ENCODE measurements at regions not wholly inside any gene's neighbourhood (a gene's known extent, or its start where the extent isn't known, plus 50 kb on each side); places are given as distances from the start of the nearest gene placed in this dataset.
"Not testable (repeated sequence)": the region's sequence is repeated elsewhere in the genome, so short reads cannot be mapped to it uniquely, and the experiment has no call there.

GRCh38 chr11:3583476-3583875 lies 58.3 kb downstream of the ART5 start:
- not testable (repeated sequence) for H3K4me3 ChIP-seq (ENCODE audit: low read depth in 1 of 2, low read length in 2 of 2); H3K9me3 ChIP-seq (ENCODE audit: control insufficient read depth in 1 of 2, low read length in 2 of 2); H3K27me3 ChIP-seq (ENCODE audit: low read depth, low read length); H3K4me1 ChIP-seq (ENCODE audit: control insufficient read depth in 1 of 2, insufficient read depth in 2 of 2, low read length in 2 of 2); H3K27ac ChIP-seq (ENCODE audit: low read length); H3K36me3 ChIP-seq (ENCODE audit: control insufficient read depth in 1 of 2, insufficient read depth in 2 of 2, low read length in 2 of 2)

DNA sequence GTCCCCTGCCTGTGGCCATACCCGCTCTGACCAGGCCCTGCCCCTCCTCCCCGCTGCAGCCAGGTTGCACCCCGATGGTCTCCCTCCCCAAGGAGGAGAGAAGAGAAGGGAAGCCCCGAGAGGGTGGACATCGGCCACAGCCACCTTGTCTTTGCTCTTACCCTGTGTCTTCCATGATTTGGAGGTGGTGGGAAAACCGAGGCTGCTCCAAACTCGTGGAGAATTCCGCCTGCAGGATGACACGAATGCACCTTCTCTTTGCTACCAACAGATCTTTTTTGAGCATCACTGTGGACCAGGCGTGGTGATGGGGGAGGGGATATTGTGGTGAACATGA lies 60.4 kb downstream of the ART5 start:
- not testable (repeated sequence) for H3K27ac ChIP-seq (ENCODE audit: low read length); H3K36me3 ChIP-seq (ENCODE audit: control insufficient read depth in 1 of 2, insufficient read depth in 2 of 2, low read length in 2 of 2); H3K4me3 ChIP-seq (ENCODE audit: low read depth in 1 of 2, low read length in 2 of 2); H3K4me1 ChIP-seq (ENCODE audit: control insufficient read depth in 1 of 2, insufficient read depth in 2 of 2, low read length in 2 of 2); H3K9me3 ChIP-seq (ENCODE audit: control insufficient read depth in 1 of 2, low read length in 2 of 2); H3K27me3 ChIP-seq (ENCODE audit: low read depth, low read length)

GRCh38 chr11:3580487-3581388 lies 61.1 kb downstream of the ART5 start:
- H3K4me1 ChIP-seq (ENCODE audit: control insufficient read depth in 1 of 2, insufficient read depth in 2 of 2, low read length in 2 of 2); H3K27ac ChIP-seq (ENCODE audit: low read length); H3K36me3 ChIP-seq (ENCODE audit: control insufficient read depth in 1 of 2, insufficient read depth in 2 of 2, low read length in 2 of 2); H3K27me3 ChIP-seq (ENCODE audit: low read depth, low read length); H3K9me3 ChIP-seq (ENCODE audit: control insufficient read depth in 1 of 2, low read length in 2 of 2): not testable (repeated sequence)
- peak overlapping the region in 1 of 2 donors; percentile 53 for H3K4me3 ChIP-seq (ENCODE audit: low read depth in 1 of 2, low read length in 2 of 2)

- H3K27ac ChIP-seq (ENCODE audit: low read length); H3K9me3 ChIP-seq (ENCODE audit: control insufficient read depth in 1 of 2, low read length in 2 of 2); H3K36me3 ChIP-seq (ENCODE audit: control insufficient read depth in 1 of 2, insufficient read depth in 2 of 2, low read length in 2 of 2); H3K27me3 ChIP-seq (ENCODE audit: low read depth, low read length); H3K4me3 ChIP-seq (ENCODE audit: low read depth in 1 of 2, low read length in 2 of 2); H3K4me1 ChIP-seq (ENCODE audit: control insufficient read depth in 1 of 2, insufficient read depth in 2 of 2, low read length in 2 of 2): not testable (repeated sequence)
These were observed 62.0 kb downstream of the ART5 start for GRCh38 chr11:3579600-3580459.

DNA sequence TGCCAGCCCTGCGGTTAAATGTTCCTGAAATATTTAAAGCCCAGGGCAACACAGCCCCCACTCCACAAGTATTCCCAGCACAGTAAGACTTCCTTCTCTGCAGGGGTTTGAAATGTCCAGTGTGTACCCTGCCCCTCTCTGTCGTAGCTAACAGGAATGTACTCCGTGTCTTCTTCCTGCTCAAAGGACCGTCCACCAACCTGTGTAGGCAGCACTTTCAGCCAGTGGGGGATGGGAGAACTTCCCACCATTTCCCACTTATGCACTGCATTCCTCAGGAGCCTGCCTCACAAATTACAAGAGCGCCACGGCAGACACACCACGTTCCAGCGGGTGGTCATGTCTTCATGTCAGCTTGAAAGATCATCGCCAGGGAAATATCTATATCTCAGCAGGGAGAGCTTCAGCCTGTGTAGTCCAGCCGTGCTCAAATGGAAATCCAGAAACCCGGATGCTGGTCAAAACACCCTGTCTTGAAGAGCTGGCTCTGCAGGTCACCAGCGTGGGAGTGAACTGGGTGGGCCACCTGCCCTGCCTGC lies 65.7 kb downstream of the ART5 start:
- H3K4me1 ChIP-seq (ENCODE audit: control insufficient read depth in 1 of 2, insufficient read depth in 2 of 2, low read length in 2 of 2); H3K4me3 ChIP-seq (ENCODE audit: low read depth in 1 of 2, low read length in 2 of 2); H3K9me3 ChIP-seq (ENCODE audit: control insufficient read depth in 1 of 2, low read length in 2 of 2); H3K36me3 ChIP-seq (ENCODE audit: control insufficient read depth in 1 of 2, insufficient read depth in 2 of 2, low read length in 2 of 2); H3K27ac ChIP-seq (ENCODE audit: low read length); H3K27me3 ChIP-seq (ENCODE audit: low read depth, low read length): not testable (repeated sequence)

- not testable (repeated sequence) for H3K27ac ChIP-seq (ENCODE audit: low read length); H3K27me3 ChIP-seq (ENCODE audit: low read depth, low read length); H3K9me3 ChIP-seq (ENCODE audit: control insufficient read depth in 1 of 2, low read length in 2 of 2); H3K4me3 ChIP-seq (ENCODE audit: low read depth in 1 of 2, low read length in 2 of 2); H3K36me3 ChIP-seq (ENCODE audit: control insufficient read depth in 1 of 2, insufficient read depth in 2 of 2, low read length in 2 of 2); H3K4me1 ChIP-seq (ENCODE audit: control insufficient read depth in 1 of 2, insufficient read depth in 2 of 2, low read length in 2 of 2)
These were observed 68.7 kb downstream of the ART5 start for GRCh38 chr11:3572976-3573647.

- not testable (repeated sequence) for H3K4me1 ChIP-seq (ENCODE audit: control insufficient read depth in 1 of 2, insufficient read depth in 2 of 2, low read length in 2 of 2); H3K27ac ChIP-seq (ENCODE audit: low read length); H3K27me3 ChIP-seq (ENCODE audit: low read depth, low read length); H3K36me3 ChIP-seq (ENCODE audit: control insufficient read depth in 1 of 2, insufficient read depth in 2 of 2, low read length in 2 of 2); H3K4me3 ChIP-seq (ENCODE audit: low read depth in 1 of 2, low read length in 2 of 2); H3K9me3 ChIP-seq (ENCODE audit: control insufficient read depth in 1 of 2, low read length in 2 of 2)
These were observed 70.0 kb downstream of the ART5 start for GRCh38 chr11:3571752-3572151.

DNA sequence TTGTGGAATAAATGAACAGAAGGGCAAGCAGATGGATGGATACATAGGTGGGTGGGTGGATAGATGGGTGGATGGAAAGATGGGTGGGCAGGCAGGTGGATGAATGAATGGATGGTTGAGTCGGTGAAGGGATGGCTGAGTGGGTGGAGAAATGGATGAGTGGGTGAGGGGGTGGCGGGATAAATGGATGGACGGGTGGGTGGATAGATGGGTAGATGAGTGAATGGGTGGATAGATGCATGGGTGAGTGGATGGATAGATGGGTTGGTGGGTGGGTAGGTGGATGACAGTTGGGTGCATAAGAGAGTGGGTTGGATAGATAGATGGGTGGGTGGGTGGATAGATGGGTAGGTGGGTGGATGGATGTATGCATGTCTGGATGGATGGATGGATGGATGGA lies 76.0 kb downstream of the ART5 start:
- H3K4me3 ChIP-seq (ENCODE audit: low read depth in 1 of 2, low read length in 2 of 2); H3K27me3 ChIP-seq (ENCODE audit: low read depth, low read length); H3K36me3 ChIP-seq (ENCODE audit: control insufficient read depth in 1 of 2, insufficient read depth in 2 of 2, low read length in 2 of 2); H3K9me3 ChIP-seq (ENCODE audit: control insufficient read depth in 1 of 2, low read length in 2 of 2); H3K27ac ChIP-seq (ENCODE audit: low read length); H3K4me1 ChIP-seq (ENCODE audit: control insufficient read depth in 1 of 2, insufficient read depth in 2 of 2, low read length in 2 of 2): not testable (repeated sequence)

GRCh38 chr11:3564383-3564782 lies 77.4 kb downstream of the ART5 start:
- H3K27ac ChIP-seq (ENCODE audit: low read length); H3K27me3 ChIP-seq (ENCODE audit: low read depth, low read length); H3K4me3 ChIP-seq (ENCODE audit: low read depth in 1 of 2, low read length in 2 of 2); H3K9me3 ChIP-seq (ENCODE audit: control insufficient read depth in 1 of 2, low read length in 2 of 2); H3K4me1 ChIP-seq (ENCODE audit: control insufficient read depth in 1 of 2, insufficient read depth in 2 of 2, low read length in 2 of 2); H3K36me3 ChIP-seq (ENCODE audit: control insufficient read depth in 1 of 2, insufficient read depth in 2 of 2, low read length in 2 of 2): not testable (repeated sequence)

- H3K27ac ChIP-seq (ENCODE audit: low read length), result not testable (repeated sequence)
These were observed 87.2 kb downstream of the ART5 start for GRCh38 chr11:3554621-3555020.

DNA sequence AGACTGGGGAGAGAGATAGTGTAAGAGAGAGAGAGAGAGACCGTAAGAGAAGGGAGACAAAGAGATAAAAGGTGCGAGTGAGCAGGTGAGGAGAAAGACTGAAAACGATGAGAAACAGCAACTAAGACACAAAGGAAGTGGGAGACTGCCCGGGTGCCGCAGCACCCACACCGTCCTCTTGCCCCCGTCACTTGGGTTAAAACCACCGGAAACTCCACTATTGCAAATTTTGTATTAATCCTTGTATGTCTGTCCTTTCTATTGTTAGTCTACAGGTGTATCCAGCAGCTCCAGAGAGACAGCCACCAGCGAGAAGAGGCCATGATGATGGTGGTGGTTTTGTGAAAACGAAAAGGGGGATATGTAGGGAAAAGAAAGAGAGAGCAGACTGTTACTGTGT lies 96.8 kb downstream of the ART5 start:
- H3K9me3 ChIP-seq (ENCODE audit: control insufficient read depth in 1 of 2, low read length in 2 of 2); H3K4me1 ChIP-seq (ENCODE audit: control insufficient read depth in 1 of 2, insufficient read depth in 2 of 2, low read length in 2 of 2); H3K4me3 ChIP-seq (ENCODE audit: low read depth in 1 of 2, low read length in 2 of 2); H3K36me3 ChIP-seq (ENCODE audit: control insufficient read depth in 1 of 2, insufficient read depth in 2 of 2, low read length in 2 of 2); H3K27ac ChIP-seq (ENCODE audit: low read length); H3K27me3 ChIP-seq (ENCODE audit: low read depth, low read length): not testable (repeated sequence)

More at GRCh38 chr11:3554621-3555020, 87.2 kb downstream of the ART5 start:
- H3K4me1 ChIP-seq (ENCODE audit: control insufficient read depth in 1 of 2, insufficient read depth in 2 of 2, low read length in 2 of 2); H3K27me3 ChIP-seq (ENCODE audit: low read depth, low read length); H3K9me3 ChIP-seq (ENCODE audit: control insufficient read depth in 1 of 2, low read length in 2 of 2); H3K4me3 ChIP-seq (ENCODE audit: low read depth in 1 of 2, low read length in 2 of 2); H3K36me3 ChIP-seq (ENCODE audit: control insufficient read depth in 1 of 2, insufficient read depth in 2 of 2, low read length in 2 of 2): not testable (repeated sequence)

Measured in muscle layer of duodenum (tissue), 2 donors.